GM21529 (cell line): ENCODE measurements at regions not wholly inside any gene's neighbourhood (a gene's known extent, or its start where the extent isn't known, plus 50 kb on each side); places are given as distances from the start of the nearest gene placed in this dataset.

Experiments
- ATAC-seq: cut with Tn5 transposase; IDR thresholded peaks from one replicate; pipeline ENCODE4 v1.9.1; 2021; ENCODE audit not compliant: unreplicated experiment

DNA sequence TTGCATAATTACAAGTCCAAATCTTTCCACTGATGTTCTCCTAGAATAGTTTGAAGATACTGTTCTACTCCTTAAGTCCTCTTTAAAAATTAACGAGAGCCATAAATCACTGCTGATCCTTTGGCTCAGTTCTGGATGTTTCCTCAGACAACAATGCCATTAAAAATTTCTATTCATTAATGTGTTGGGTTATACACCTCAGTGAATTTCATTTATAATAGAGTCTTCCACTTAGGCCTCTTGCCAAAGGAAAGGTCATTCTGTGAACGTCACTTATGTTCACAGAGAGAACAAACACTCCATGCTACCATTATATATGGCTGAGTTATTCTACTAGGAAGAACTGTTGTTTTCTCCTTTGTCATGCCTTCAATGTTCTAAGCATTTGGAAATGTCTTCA, 1472.3 kb upstream of the CELF4 start:
- no peak for ATAC-seq

DNA sequence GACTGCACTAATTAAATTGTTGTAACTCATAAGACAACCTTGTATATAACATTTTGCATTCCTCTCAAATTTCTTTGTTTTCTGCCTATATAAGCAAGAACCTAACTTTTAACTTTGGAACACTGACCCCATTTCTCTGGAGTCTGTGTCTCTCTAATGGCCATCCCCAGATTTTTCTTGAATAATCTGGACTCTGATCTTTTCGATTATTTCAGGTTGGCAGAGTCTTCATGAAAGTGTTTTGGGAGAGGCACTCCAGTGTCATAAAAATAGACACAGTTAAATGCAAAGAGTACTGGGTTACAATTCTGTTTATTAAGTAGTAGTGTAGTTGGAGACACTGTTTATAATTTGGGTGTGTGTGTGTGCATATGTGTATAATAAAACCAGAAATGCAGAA, 1467.7 kb upstream of the CELF4 start:
- ATAC-seq = no peak

DNA sequence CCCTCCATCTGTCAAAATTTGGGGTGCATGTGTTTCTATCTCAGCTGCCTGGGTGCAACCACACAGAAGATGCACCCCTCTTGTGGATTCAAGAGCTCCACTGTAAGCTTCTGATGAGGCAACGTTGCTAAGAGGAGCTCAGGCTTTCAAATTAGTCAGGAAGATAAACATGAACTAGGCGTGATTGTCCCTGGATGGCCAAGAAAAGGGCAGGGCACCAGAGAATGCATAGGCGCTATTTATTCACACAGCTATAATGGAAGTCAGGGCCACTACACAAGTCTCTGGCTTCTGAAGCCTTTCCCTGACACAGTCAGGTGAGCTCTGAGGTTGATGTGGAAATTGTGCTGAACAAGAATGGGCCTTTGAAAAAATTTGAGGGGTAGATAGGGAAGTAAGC, 1466.0 kb upstream of the CELF4 start:
- no peak for ATAC-seq

DNA sequence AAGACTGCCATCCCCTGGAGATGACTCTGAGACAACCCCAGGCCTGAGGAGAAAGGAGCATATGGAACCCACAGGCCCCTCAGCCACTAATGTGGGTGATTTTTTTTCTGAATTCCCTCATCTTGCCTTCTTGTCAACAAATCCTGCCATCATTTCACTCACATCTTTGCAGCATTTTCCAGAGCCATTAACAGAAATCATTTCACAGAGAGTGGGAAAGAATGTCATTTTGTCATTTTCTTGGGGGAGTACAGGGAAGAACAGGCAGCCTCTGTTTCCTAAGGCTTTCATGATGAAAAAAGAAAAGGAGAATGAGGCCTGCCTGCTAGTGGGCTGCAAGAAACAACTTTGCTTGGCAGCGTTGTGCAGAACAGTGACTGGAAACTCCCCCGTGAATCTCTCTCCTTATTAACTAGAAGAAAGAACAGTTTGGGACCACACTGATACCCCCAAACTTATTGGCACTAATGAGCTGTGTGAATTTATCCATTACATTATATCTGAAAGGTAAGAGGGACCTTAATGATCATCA, 1464.6 kb upstream of the CELF4 start:
- ATAC-seq = no peak

DNA sequence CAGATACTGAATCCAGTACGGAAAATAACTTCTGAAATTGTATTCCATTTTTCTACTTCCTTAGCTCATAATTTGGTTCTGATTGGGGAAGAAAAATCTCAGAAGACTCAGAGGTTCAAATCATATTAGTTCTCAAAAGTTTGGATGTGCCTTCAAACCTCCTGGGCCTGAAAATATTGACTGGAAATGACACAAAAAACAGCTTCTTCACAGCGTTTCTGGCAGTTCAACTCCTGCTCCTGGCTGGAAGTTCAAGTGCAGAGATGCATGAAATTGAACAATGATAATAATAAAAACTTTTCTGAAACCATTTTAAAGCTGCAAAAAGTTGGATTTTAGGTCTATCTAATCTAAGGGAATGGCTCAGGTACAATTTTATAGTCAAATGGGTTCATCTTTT, 1459.9 kb upstream of the CELF4 start:
- ATAC-seq = no peak

DNA sequence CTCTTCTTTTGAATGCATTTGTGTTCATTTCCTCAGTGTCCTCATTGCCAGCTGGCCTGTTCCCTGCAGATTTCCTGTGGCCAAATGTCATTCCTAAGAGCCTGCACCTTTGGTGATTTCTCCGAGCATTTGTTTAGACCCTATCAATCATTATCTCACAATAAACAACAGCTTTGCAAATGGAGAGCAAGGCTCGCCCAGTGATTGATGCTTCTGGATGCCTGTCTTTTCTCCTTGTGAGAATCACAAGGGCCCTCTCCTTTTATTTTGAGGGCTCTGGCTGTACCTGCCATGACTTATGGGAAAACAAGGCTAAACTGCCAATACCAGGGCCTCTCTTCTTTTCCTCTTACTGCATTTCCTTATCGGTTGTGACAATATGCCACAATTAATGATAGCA, 1454.4 kb upstream of the CELF4 start:
- ATAC-seq = no peak

DNA sequence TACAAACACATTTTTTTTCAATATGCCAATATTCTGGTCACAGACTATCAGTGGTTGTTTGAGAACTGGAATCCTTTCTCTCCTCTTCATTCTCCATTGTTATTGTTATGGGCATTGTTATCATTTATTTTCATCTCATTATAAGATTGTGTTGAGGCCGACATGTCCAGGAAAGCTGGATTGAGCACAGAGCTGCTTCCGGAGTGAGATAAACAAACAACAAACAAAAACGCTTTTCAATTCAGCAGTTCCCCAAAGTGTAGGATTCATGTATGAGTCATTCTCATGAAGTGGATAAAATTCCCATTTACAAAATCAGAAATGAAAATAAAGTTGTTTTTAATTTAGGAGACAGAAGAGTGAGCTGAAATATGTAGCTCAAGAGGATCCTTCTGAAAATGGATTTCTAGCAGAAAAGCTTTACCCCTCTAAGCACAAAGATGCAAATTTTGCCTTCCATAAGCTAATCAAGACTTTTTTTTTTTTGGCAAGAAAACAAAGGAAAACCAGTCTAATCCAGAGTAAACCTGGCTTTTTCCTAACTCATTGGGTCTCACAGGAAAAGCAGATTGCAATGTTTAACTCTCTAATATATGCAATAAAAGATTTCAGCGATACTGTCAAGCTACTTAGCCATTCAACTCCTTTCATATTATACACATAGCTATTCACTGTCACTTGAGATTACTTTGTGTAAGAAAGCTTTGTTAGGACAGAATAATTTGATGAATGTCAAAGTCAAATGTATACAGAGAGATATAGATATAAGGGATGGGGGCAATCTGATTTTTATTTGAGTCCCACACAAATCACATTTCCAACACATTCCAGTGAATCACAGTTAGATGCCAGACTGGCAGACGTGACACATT, 1441.7 kb upstream of the CELF4 start:
- ATAC-seq = no peak

DNA sequence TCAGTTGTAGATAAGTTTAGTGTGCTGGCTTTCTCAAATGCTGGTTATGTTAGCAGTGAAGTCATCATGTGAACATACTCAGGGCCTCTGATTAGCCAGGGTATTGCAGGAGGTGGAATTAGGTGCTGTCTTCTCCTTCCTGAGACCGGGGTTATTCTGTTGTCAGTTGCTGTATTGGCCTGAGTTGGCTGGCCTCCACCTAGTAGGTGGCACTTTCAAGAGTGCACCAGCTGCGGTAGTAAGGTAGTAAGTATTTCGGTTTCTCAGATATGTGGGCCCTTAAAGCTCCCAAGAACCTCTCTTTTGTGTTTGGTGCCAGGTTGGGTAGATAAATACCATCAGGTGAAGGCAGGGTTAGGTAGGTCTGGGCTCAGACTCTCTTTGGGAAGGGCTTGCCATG, 1430.5 kb upstream of the CELF4 start:
- ATAC-seq = no peak

DNA sequence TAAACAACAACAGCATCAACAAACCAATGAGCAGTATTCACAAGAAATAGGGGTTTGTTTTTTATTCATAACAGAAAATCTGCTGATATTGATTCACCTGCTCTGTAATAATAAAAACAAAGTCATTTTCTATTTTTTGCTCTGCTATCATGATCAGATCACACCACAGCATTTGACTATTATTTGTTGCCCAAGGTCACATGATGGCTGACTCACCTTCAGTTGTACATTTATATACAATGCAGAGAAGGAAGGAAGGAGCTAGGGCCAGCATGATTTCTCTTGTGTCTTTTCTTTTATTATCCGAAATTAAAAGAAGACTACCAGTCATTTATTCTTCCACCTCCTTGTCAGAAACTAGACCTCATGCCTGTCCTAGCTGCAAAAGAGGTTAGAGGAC, 1427.7 kb upstream of the CELF4 start:
- ATAC-seq = no peak

DNA sequence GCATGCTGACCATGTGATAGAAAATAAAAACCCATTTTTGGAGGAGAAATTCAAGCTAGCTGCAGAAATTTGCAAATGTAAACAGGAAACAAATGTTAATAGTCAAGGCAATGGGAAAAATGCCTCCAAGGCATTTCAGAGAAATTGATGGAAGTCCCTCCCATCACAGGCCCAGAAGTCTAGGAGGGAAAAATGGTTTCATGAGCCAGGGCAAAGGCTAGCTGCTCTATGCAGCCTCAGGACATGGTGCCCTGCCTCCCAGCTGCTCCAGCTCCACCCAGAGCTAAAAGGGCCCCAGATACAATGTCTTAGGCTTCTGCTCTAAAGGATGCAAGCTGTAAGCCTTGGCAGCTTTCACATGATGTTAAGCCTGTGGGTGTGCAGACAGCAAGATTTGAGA, 1419.4 kb upstream of the CELF4 start:
- no peak for ATAC-seq

DNA sequence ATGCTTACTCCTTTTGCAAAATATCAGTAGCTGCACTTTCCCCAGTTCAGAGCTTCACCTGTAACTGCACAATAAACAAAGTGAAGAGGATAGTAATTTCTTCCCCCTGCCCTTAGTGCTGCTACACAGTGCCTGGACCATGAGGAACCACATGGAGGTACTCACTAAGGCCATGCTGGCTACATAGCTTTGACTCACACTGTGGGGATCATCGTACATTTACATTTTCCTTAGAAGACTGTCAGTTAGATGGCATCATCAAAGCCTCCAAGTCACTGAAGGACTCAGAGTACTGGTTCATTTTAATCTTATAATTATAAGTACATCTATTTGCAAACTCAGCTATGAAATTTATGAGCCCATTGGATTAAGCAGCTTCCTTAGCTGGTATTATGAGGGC, 1416.5 kb upstream of the CELF4 start:
- no peak for ATAC-seq

DNA sequence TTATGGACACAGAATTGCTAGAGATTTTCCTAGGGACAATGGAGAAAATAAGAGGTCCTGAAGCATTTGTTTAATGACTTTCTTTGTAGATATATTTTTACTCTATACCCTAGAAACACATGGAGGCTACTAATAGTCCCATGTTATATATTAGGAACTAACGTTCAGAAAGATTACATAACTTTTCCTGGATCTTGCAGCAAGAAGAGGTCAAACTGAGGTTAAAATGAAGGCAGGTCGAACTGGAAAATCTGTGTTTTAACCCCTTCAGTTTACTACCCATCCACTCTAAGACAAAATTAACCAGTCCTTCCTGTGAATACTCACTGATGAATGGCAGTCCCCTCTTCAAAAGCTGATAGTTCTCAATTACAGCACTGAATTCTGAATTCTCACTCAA, 1415.8 kb upstream of the CELF4 start:
- ATAC-seq = no peak

DNA sequence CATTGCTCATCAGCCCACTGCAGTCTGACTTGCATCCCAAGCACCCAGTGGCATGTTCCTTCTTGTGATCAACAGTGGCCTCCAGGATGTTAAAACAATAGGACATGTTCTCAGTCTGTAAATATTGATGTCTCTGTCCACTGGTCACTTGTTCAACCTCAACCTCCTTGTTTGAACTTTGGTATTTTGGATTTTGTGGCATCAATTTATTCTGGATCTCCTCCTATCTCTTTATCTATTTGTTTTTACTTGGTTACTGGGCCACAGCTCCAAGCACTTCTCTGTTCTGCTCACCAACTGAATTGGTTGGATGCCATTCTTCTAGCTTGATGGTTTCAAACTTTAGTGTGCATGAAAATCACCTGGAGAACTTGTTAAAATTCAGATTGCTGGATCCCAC, 1414.8 kb upstream of the CELF4 start:
- ATAC-seq = no peak

DNA sequence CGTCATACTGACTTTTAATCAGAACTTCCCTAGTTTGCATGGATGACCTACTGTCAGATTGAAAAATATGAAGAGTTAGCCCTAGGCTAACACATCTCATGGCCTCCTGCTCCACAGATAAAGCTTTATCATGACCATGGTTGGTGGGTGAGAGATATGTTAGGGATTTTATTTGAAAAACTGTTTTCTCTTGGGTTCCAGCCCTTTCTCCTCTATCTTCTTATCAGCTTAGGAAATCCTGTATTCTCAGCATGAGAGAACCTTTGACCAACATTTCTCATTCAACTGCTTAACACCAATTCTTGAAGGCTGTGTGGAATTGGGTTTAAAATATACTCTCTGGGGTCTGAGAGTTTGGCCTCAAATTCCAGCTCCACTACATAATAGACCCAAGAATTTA, 1407.0 kb upstream of the CELF4 start:
- no peak for ATAC-seq

DNA sequence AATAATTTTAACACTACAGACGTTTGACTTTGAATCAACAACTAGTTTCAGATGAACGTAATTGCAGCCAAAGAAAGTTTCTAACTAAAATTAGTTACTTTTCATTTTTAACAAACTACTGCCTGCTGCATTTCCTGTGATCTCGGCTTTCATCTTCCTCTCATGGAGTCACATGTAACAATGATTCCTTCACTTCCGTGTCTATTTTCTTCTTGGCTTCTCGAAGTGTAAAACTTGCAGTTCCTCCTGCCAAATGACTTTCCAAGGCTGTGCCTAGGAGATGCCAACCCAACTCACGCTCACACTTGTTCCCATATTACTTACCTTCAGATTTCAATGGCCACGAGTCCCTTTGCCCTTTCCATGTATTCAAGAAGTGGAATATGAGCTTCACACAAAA, 1406.3 kb upstream of the CELF4 start:
- ATAC-seq = no peak

DNA sequence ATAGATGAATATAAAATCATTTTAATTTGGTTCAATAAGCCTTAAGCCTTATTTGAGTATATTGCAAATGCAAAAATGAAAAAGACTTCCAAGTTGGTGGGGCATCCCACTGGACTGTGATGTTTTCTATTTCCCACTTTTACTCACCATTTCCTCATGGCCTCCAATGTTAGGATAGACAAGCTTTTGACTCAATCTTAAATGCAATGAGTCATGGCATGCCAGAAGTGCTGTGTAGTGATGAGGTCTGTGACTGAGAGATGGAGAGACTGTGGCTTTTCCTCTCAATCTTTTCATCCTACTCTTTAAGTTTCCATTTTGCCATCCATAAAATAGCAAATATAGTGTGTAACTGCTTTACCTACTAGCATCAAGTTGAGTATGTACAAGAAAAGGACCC, 1401.2 kb upstream of the CELF4 start:
- no peak for ATAC-seq

DNA sequence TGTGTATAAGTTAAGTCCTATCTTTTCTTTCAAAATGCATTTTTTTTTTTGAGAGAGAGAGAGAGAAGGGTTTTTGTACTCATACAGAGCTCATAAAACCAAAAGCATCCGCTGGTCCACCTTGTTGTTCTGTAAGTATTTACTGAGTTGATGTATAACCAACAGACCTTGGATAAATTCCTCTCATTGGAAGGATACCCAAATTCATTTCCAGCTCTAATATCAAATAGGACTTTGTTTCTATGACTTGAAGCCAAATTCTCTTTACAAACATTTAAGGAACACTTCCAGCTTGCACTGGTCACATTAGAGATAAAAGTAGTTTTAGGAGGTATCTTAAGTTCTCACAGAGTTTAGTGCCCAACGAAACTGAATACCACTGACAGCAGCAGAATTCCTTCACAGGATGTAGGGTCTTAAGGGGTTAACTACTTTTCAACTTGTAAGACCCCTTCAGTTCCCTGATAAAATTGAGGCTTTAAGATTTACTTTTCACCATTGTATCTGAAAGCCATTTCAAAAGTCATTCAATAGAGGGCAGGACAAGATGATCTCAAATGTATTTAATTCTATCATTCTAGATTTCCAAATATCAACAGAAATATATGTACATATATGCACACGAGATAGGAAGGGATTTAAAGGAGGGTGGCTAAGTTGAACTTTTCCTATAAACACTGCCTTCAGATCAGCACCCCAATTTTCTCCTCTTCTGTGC, 1398.5 kb upstream of the CELF4 start:
- no peak for ATAC-seq

DNA sequence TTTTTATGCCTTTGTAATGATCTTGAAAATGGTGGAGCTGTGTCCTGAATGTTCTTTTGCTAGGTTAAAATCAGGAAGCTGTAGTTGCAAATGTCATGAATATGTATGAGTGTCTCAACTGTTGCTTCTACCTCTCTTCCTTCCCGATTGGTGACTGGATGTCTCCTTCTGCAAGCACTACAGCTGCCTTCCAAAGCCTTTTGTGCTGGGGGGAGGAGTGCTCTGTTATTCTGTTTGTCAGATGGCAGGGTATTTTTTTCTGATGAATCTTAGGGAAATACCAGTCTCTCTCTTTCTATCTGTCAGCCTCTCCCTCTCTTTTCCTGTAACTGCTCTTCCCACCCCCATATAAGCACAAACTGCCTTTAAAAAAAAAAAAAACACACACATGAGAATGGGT, 1396.3 kb upstream of the CELF4 start:
- ATAC-seq = no peak

DNA sequence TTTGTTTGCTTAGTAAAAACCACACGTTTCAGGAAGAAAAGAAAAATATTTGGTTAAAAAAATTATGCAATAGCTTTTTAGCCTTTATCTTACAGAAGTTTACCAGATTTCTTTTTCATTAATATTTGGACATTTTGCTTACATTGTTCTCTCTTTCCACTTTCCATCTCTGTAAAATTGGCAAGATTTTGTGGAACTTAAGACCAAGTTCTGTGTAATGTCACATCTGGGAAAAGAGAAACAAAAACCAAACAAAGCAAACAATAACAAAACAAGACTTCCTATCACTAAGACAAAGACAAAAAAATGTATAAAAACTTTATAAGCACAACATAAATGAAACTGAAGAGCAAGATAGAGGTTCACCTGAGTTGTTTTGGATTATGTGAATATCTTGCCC, 1392.1 kb upstream of the CELF4 start:
- no peak for ATAC-seq

DNA sequence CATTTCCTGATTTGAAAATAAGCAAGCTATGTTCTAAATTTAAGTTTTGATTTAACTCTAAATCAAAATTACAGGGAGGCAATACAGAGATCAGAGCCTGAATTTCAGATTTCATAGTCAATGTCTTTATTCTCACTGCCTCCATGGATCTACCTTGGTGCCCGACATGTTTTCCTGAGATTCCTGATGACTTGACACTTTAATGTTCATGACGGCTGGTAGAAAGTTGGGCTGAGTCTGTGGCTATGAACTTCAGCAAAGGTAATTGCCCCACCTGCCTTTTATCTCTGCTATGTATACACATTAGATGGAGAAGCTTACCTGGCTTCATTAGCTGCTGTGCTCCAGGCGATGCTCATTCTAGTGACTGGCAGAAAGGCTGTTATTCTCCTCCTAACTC, 1390.5 kb upstream of the CELF4 start:
- ATAC-seq = no peak

DNA sequence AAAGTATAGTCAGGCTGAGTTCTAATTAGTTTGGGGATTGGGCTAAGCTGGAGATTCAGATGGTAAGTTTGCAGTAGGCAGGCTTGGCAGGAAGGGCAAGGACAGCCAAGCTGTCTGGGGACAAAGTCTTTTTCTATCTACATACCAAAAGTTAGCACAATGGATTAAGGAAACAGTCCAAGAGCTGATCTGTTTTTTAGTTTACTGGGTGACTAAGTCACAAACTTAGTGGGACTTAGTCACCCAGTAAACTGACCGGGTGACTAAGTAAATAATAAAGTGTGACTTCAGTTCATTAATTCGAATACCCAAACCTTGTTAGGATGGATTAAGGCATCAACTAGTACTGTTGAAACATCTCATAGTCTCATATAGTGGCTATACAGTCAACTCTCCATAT, 1386.0 kb upstream of the CELF4 start:
- ATAC-seq = no peak

DNA sequence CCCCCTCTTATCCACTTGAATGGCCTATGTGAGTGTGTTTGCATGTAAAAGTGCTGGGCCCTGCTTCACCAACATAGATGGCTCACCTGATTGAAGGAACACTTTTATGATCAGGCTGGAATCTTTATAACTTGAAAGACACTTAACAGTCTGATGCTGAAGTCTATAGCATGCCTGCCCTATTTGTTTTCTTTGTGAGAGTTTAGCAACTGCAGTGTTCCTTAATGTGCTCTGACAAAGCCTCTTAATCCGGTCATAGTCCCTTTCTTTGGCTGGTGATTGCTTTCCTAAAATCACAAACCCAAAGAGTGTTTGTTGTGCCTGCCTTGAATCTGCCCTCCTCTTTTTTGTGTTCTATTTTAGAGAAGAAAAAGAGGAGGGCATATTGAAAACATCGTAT, 1382.8 kb upstream of the CELF4 start:
- ATAC-seq = no peak
